ENCODE measurements at regions not wholly inside any gene's neighbourhood (a gene's known extent, or its start where the extent isn't known, plus 50 kb on each side); places are given as distances from the start of the nearest gene placed in this dataset.
"Not testable (repeated sequence)": the region's sequence is repeated elsewhere in the genome, so short reads cannot be mapped to it uniquely, and the experiment has no call there.

GRCh38 chr20:10115021-10115420 is 80.2 kb downstream of the ANKEF1 start:
- no peak overlapping the region for H3K4me3 ChIP-seq (ENCODE audit: low read depth, low read length)
- DNase-seq (ENCODE audit: low read depth): peak; percentile 42

GRCh38 chr20:10119336-10119735 is 84.5 kb downstream of the ANKEF1 start:
- no peak overlapping the region for H3K4me3 ChIP-seq (ENCODE audit: low read depth, low read length)
- no peak for DNase-seq (ENCODE audit: low read depth)
- TF ChIP-seq, protein P1, sequence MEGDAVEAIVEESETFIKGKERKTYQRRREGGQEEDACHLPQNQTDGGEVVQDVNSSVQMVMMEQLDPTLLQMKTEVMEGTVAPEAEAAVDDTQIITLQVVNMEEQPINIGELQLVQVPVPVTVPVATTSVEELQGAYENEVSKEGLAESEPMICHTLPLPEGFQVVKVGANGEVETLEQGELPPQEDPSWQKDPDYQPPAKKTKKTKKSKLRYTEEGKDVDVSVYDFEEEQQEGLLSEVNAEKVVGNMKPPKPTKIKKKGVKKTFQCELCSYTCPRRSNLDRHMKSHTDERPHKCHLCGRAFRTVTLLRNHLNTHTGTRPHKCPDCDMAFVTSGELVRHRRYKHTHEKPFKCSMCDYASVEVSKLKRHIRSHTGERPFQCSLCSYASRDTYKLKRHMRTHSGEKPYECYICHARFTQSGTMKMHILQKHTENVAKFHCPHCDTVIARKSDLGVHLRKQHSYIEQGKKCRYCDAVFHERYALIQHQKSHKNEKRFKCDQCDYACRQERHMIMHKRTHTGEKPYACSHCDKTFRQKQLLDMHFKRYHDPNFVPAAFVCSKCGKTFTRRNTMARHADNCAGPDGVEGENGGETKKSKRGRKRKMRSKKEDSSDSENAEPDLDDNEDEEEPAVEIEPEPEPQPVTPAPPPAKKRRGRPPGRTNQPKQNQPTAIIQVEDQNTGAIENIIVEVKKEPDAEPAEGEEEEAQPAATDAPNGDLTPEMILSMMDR (IDR thresholded peaks at IDR 0.05; ENCODE audit: insufficient read depth, low read length, poor library complexity, severe bottlenecking): no peak
- H3K36me3 ChIP-seq (ENCODE audit: control insufficient read depth, insufficient read depth, low read length): no peaks in the 10 kb centered on the region
- no peaks in the 10 kb centered on the region for H3K27me3 ChIP-seq (ENCODE audit: control insufficient read depth, insufficient read depth, low read length)

More at GRCh38 chr20:10115021-10115420, 80.2 kb downstream of the ANKEF1 start:
- Histone ChIP-seq H3K36me3 (ENCODE audit: control insufficient read depth, insufficient read depth, low read length) (no peaks in the 10 kb centered on the region), H3K27me3 (ENCODE audit: control insufficient read depth, insufficient read depth, low read length) (no peaks in the 10 kb centered on the region)
- TF ChIP-seq, protein P1 (IDR thresholded peaks at IDR 0.05; ENCODE audit: insufficient read depth, low read length, poor library complexity, severe bottlenecking): no peak

DNA sequence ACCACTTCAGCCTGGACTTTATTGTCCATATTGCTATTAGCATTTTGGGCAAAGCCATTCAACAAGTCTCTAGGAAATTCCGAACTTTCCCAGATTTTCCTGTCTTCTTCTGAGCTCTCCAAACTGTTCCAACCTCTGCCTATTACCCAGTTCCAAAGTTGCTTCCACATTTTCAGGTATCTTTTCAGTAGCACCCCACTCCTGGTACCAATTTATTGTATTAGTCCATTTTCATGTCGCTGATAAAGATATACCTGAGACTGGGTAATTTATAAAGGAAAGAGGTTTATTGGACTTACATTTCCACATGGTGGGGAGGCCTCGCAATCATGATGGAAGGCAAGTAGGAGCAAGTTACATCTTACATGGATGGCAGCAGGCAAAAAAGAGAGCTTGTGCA is 90.1 kb downstream of the ANKEF1 start:
- not testable (repeated sequence) for H3K36me3 ChIP-seq (ENCODE audit: control insufficient read depth, insufficient read depth, low read length); H3K27me3 ChIP-seq (ENCODE audit: control insufficient read depth, insufficient read depth, low read length); DNase-seq (ENCODE audit: low read depth); H3K4me3 ChIP-seq (ENCODE audit: low read depth, low read length)

DNA sequence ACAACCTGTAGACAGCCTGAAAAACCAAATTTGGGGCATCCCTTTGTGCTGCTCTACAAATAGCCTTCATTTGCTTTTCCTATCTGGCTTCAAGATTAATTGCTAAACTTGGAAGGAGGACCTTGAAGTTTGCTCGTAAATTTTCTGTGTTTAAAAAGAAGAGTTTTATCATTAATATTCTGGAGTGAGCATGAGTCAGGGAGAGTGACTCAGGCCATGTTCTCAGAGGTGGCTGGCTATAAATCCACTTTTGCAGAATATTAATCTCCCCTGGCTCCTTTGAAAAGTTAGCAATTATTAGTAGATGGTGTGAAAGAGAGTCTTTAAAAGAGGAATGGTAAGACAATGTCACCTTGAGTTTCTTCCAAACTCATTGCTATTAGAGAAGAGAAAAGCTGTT is 91.0 kb downstream of the ANKEF1 start:
- no peak overlapping the region for H3K4me3 ChIP-seq (ENCODE audit: low read depth, low read length)
- no peaks in the 10 kb centered on the region for H3K27me3 ChIP-seq (ENCODE audit: control insufficient read depth, insufficient read depth, low read length)
- TF ChIP-seq, protein P1 (IDR thresholded peaks at IDR 0.05; ENCODE audit: insufficient read depth, low read length, poor library complexity, severe bottlenecking): no peak
- no peaks in the 10 kb centered on the region for H3K36me3 ChIP-seq (ENCODE audit: control insufficient read depth, insufficient read depth, low read length)
- no peak for DNase-seq (ENCODE audit: low read depth)

DNA sequence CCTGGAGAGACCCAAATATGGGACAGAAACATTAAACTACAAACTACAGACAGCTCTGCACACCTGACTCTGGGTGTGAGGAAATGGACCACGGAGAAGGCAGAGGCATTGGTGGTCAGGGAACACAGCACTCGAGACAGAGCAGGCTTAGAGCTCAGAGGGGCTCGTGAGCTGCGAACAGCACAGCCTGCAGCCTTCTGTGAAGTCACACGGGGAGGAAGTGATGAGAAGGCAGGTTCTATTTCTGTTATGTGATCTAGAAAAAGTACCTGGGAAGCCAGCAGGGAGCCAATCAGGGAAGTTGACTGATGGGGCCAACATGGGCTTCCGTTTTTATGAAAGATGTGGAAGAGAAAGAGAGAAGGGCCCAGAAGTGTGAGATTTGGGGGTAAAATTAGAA is 88.9 kb upstream of the SNAP25 start:
- Histone ChIP-seq H3K4me3 (ENCODE audit: low read depth, low read length) (no peak overlapping the region), H3K27me3 (ENCODE audit: control insufficient read depth, insufficient read depth, low read length) (peaks cover 4% of the 10 kb centered on the region), H3K36me3 (ENCODE audit: control insufficient read depth, insufficient read depth, low read length) (no peaks in the 10 kb centered on the region)
- TF ChIP-seq, protein P1 (IDR thresholded peaks at IDR 0.05; ENCODE audit: insufficient read depth, low read length, poor library complexity, severe bottlenecking): no peak
- DNase-seq (ENCODE audit: low read depth): no peak

DNA sequence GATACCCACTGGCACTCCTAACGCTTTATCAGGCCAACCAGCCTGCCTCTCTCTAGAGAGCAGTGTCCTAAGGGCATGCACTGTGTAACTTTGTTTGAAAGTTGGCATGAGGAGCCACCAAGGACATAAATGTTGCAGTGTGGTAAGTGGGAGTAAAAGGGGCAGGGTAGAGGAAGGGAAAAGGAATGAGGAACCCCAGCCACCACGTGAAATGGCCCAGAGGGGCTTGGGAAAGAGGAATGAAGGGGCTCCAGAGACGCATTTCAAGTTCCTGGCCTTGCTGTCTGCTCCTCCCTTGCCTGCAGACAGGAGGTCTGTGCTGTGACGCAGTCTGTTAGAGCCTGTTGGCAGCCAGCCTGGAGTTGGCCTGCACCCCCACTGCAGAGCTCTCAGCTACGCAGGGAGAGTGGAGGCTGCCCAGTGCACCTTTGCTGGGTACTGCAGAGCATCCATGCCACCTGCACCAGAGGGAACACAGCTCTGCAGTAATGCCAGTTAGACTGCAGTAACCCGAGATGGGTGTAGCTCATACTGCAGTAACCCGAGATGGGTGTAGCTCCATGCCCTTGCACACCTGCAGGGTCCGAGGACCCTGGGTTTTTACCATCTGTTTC is 86.8 kb upstream of the SNAP25 start:
- TF ChIP-seq, protein P1 (IDR thresholded peaks at IDR 0.05; ENCODE audit: insufficient read depth, low read length, poor library complexity, severe bottlenecking): no peak
- no peaks in the 10 kb centered on the region for H3K36me3 ChIP-seq (ENCODE audit: control insufficient read depth, insufficient read depth, low read length)
- H3K4me3 ChIP-seq (ENCODE audit: low read depth, low read length): no peak overlapping the region
- peaks cover 4% of the 10 kb centered on the region for H3K27me3 ChIP-seq (ENCODE audit: control insufficient read depth, insufficient read depth, low read length)
- DNase-seq (ENCODE audit: low read depth): no peak

Measured in kidney epithelial cell (primary cell).